A549 (cell line): ENCODE measurements at regions not wholly inside any gene's neighbourhood (a gene's known extent, or its start where the extent isn't known, plus 50 kb on each side); places are given as distances from the start of the nearest gene placed in this dataset.

ENCODE experiments used
- ATAC-seq, 2 experiments: fragments of 200-7000 bp in 1 of 2; fragments of >200 bp in 1 of 2; cut with Nextera tagmentation in 1 of 2; cut with Tn5 transposase in 1 of 2; 3 replicates each; pipeline versions ENCODE4 v1.8.0 to v1.9.1; 2018 to 2020; ENCODE audit warnings: mild to moderate bottlenecking in 1 of 2, moderate library complexity in 1 of 2
- CTCF ChIA-PET: fragments of 300-600 bp; sonication (Branson Sonifier 250); formaldehyde crosslinking; extraction: SDS; loops from one replicate; lab custom pipeline; 2021; ENCODE audit warnings: antibody characterized with exemption, inconsistent platforms; lab: Yijun Ruan, JAX
- POLR2A ChIA-PET: fragments of 350-600 bp; formaldehyde crosslinking; extraction: SDS; loops from one replicate; lab custom pipeline; 2021; ENCODE audit warnings: antibody characterized with exemption, inconsistent platforms; lab: Yijun Ruan, JAX
- DNase-seq, 2 experiments: peaks; one replicate each; pipeline versions ENCODE4 v3.0.0 to v3.0.0-alpha.2; 2011 to 2016; ENCODE audit warnings: low read depth in 1 of 2, low spot score in 1 of 2
- FAIRE-seq: peaks from 2 replicates; lab custom pipeline; 2011; peaks lifted over from hg19 to GRCh38; lab: Jason Lieb, UNC
- H3K27ac ChIP-seq, 2 experiments: fragments of >200 bp; sonication (Bioruptor Twin); formaldehyde crosslinking; 3 replicates each; pipeline ENCODE4 v1.5.1; 2016 to 2017
- H3K4me1 ChIP-seq: fragments of >200 bp; sonication (Bioruptor Twin); formaldehyde crosslinking; 3 replicates; pipeline ENCODE4 v1.6.1; 2016
- H3K4me2 ChIP-seq: fragments of >200 bp; sonication (Bioruptor Twin); formaldehyde crosslinking; 3 replicates; pipeline ENCODE4 v1.6.1; 2016
- H3K4me3 ChIP-seq: fragments of >200 bp; sonication (Bioruptor Twin); formaldehyde crosslinking; 3 replicates; pipeline ENCODE4 v1.5.1; 2016
- H3K9me3 ChIP-seq: fragments of >200 bp; sonication (Bioruptor Twin); formaldehyde crosslinking; 3 replicates; pipeline ENCODE4 v1.6.1; 2016
- BHLHE40 ChIP-seq: IDR thresholded peaks from 2 replicates; pipeline ENCODE4 v1.6.1; 2012; ENCODE audit warnings: low read depth, low read length, inconsistent platforms
- CBX2 ChIP-seq: fragments of 200-600 bp; sonication (generic); IDR thresholded peaks from 2 replicates; pipeline ENCODE4 v1.6.1; 2016; ENCODE audit warnings: low read depth, mild to moderate bottlenecking, borderline replicate concordance
- CBX8 ChIP-seq: fragments of 200-600 bp; sonication (generic); IDR thresholded peaks from 2 replicates; pipeline ENCODE4 v1.6.1; 2016
- CEBPB ChIP-seq, 2 experiments: fragments of >200 bp in 1 of 2; sonication (Bioruptor Twin) in 1 of 2; formaldehyde crosslinking in 1 of 2; IDR thresholded peaks; 2 replicates each; pipeline ENCODE4 v1.6.1; 2012 to 2016
- CHD2 ChIP-seq: fragments of 150-350 bp; IDR thresholded peaks from 2 replicates; pipeline ENCODE4 v1.6.1; 2014; ENCODE audit warnings: low read length; ENCODE audit not compliant: partially characterized antibody
- EHF ChIP-seq: fragments of 250-450 bp; sonication (Bioruptor Pico); IDR thresholded peaks from 2 replicates; pipeline ENCODE4 v1.5.0; 2020; ENCODE audit warnings: mild to moderate bottlenecking
- EHMT2 ChIP-seq: fragments of 200-600 bp; sonication (generic); IDR thresholded peaks from 2 replicates; pipeline ENCODE4 v1.6.1; 2016; ENCODE audit warnings: antibody characterized with exemption, low read depth, mild to moderate bottlenecking, moderate library complexity
- ESRRA ChIP-seq: fragments of 150-350 bp; IDR thresholded peaks from 2 replicates; pipeline ENCODE4 v1.6.1; 2014; ENCODE audit warnings: mild to moderate bottlenecking, low read length, borderline replicate concordance
- FOXS1 ChIP-seq: fragments of 250-450 bp; sonication (Bioruptor Pico); IDR thresholded peaks from 2 replicates; pipeline ENCODE4 v1.5.0; 2020; ENCODE audit warnings: mild to moderate bottlenecking, moderate library complexity
- HOXA7 ChIP-seq: fragments of 250-450 bp; sonication (Bioruptor Pico); IDR thresholded peaks from 2 replicates; pipeline ENCODE4 v1.5.0; 2020; ENCODE audit warnings: mild to moderate bottlenecking, moderate library complexity
- HOXB5 ChIP-seq: fragments of 250-450 bp; sonication (Bioruptor Pico); IDR thresholded peaks from 2 replicates; pipeline ENCODE4 v1.5.0; 2020; ENCODE audit warnings: mild to moderate bottlenecking, moderate library complexity
- JUN ChIP-seq, 2 experiments: fragments of >200 bp; sonication (Bioruptor Twin); formaldehyde crosslinking; IDR thresholded peaks; 2 replicates in 1 of 2; 3 replicates in 1 of 2; pipeline ENCODE4 v1.6.1; 2016 to 2017
- KDM1A ChIP-seq: fragments of 200-600 bp; sonication (generic); IDR thresholded peaks from 2 replicates; pipeline ENCODE4 v1.6.1; 2016; ENCODE audit warnings: low read depth, mild to moderate bottlenecking
- MAFK ChIP-seq: fragments of 450-650 bp; IDR thresholded peaks from 2 replicates; pipeline ENCODE4 v1.6.1; 2014; ENCODE audit not compliant: partially characterized antibody
- NFE2L2 ChIP-seq: fragments of 150-350 bp; conservative IDR thresholded peaks from 2 replicates; pipeline ENCODE4 v1.6.1; 2014; ENCODE audit warnings: low read length
- NR3C1 ChIP-seq: fragments of >200 bp; sonication (Bioruptor Twin); formaldehyde crosslinking; IDR thresholded peaks from 3 replicates; pipeline ENCODE4 v1.6.1; 2017
- PHF8 ChIP-seq: fragments of 200-600 bp; sonication (generic); IDR thresholded peaks from 2 replicates; pipeline ENCODE4 v1.6.1; 2016; ENCODE audit warnings: low read depth, mild to moderate bottlenecking, antibody characterized with exemption, moderate library complexity, borderline replicate concordance
- RFX5 ChIP-seq: fragments of 450-650 bp; IDR thresholded peaks from 2 replicates; pipeline ENCODE4 v1.7.1; 2014; ENCODE audit warnings: antibody characterized with exemption, mild to moderate bottlenecking, moderate library complexity
- RNF2 ChIP-seq: fragments of 200-600 bp; sonication (generic); IDR thresholded peaks from 2 replicates; pipeline ENCODE4 v1.6.1; 2016; ENCODE audit warnings: low read depth, mild to moderate bottlenecking, antibody characterized with exemption, moderate library complexity, borderline replicate concordance
- SMC3 ChIP-seq: fragments of >200 bp; sonication (Bioruptor Twin); formaldehyde crosslinking; IDR thresholded peaks from 3 replicates; pipeline ENCODE4 v1.6.1; 2018; ENCODE audit warnings: inconsistent platforms
- SREBF2 ChIP-seq: fragments of 450-650 bp; IDR thresholded peaks from 2 replicates; pipeline ENCODE4 v1.6.1; 2014; ENCODE audit warnings: mild to moderate bottlenecking, moderate library complexity
- TP53 ChIP-seq: fragments of 250-450 bp; sonication (Bioruptor Pico); IDR thresholded peaks from 2 replicates; pipeline ENCODE4 v1.5.0; 2021; ENCODE audit warnings: mild to moderate bottlenecking, moderate library complexity
- ZFP36 ChIP-seq: fragments of 450-650 bp; IDR thresholded peaks from 2 replicates; pipeline ENCODE4 v1.6.1; 2014; ENCODE audit warnings: borderline replicate concordance; ENCODE audit not compliant: partially characterized antibody
- ZNF302 ChIP-seq: fragments of 250-450 bp; sonication (Bioruptor Pico); IDR thresholded peaks from 2 replicates; pipeline ENCODE4 v1.9.0; 2021; ENCODE audit warnings: inconsistent platforms, mild to moderate bottlenecking, moderate library complexity
- ZSCAN20 ChIP-seq: fragments of 250-450 bp; sonication (Bioruptor Pico); IDR thresholded peaks from 2 replicates; pipeline ENCODE4 v1.8.0; 2022; ENCODE audit warnings: mild to moderate bottlenecking, moderate library complexity
- WGBS: methylation state at CpG from one replicate; pipeline ENCODE4 v1.1.6; 2017; ENCODE audit errors: missing lambda C conversion rate; 5-methylcytosine and 5-hydroxymethylcytosine counted together
- TF ChIP-seq, protein P1 (sequence below): fragments of 150-350 bp; IDR thresholded peaks from 2 replicates; pipeline ENCODE4 v1.6.1; 2014; ENCODE audit warnings: low read depth, mild to moderate bottlenecking, low read length
- TF ChIP-seq, protein P2 (sequence below): fragments of >200 bp; sonication (Bioruptor Twin); formaldehyde crosslinking; IDR thresholded peaks from 3 replicates; pipeline ENCODE4 v1.6.1; 2016
- TF ChIP-seq, protein P3 (sequence below): IDR thresholded peaks from 2 replicates; pipeline ENCODE4 v1.6.1; 2012; ENCODE audit warnings: low read depth, borderline replicate concordance
- TF ChIP-seq, protein P4 (sequence below): fragments of >200 bp; sonication (Bioruptor Twin); formaldehyde crosslinking; IDR thresholded peaks from 3 replicates; pipeline ENCODE4 v1.5.1; 2016

DNA sequence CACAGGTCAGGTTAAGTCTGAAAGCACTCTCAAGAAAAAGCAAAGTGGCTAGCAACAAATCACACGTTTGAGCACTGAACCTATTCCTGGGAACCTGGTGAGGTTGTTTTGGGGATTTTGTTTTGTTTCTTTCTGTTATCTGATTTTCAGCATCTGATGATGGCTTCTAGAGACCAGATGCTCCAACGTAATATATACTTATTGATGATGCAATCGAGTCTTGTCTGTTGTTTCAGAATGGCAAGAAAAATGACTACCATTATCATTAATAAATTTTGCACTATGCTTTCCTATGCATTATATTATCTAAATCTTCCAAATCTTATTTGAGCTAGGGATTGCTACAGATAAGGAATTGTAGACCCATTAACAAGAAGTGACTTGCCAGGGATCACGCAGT lies 312.3 kb upstream of the FAT3 start:
- POLR2A ChIA-PET: no interaction called here
- H3K27ac ChIP-seq: no peak overlapping the region
- 43% methylated on average over 4 of the region's 4 CpGs for WGBS
- CTCF ChIA-PET: no interaction called here
- H3K4me3 ChIP-seq: no peak overlapping the region
- DNase-seq: no peak
- ATAC-seq: no peak
- FAIRE-seq: no peak
- TF ChIP-seq NFE2L2 (no peak), EHF (no peak), SREBF2 (no peak), RFX5 (no peak), CHD2 (no peak), MAFK (no peak), KDM1A (no peak), JUN (IDR thresholded peaks at IDR 0.05) (no peak), PHF8 (no peak), SMC3 (no peak), ESRRA (no peak), TP53 (no peak)
- TF ChIP-seq, protein P1, sequence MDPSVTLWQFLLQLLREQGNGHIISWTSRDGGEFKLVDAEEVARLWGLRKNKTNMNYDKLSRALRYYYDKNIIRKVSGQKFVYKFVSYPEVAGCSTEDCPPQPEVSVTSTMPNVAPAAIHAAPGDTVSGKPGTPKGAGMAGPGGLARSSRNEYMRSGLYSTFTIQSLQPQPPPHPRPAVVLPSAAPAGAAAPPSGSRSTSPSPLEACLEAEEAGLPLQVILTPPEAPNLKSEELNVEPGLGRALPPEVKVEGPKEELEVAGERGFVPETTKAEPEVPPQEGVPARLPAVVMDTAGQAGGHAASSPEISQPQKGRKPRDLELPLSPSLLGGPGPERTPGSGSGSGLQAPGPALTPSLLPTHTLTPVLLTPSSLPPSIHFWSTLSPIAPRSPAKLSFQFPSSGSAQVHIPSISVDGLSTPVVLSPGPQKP: no peak
- TF ChIP-seq, protein P2, sequence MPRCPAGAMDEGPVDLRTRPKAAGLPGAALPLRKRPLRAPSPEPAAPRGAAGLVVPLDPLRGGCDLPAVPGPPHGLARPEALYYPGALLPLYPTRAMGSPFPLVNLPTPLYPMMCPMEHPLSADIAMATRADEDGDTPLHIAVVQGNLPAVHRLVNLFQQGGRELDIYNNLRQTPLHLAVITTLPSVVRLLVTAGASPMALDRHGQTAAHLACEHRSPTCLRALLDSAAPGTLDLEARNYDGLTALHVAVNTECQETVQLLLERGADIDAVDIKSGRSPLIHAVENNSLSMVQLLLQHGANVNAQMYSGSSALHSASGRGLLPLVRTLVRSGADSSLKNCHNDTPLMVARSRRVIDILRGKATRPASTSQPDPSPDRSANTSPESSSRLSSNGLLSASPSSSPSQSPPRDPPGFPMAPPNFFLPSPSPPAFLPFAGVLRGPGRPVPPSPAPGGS: no peak
- TF ChIP-seq, all 56 proteins: peak for 0
- Histone ChIP-seq H3K9me3 (no peaks in the 10 kb centered on the region), H3K4me1 (no peaks in the 10 kb centered on the region), H3K4me2 (no peak overlapping the region)

DNA sequence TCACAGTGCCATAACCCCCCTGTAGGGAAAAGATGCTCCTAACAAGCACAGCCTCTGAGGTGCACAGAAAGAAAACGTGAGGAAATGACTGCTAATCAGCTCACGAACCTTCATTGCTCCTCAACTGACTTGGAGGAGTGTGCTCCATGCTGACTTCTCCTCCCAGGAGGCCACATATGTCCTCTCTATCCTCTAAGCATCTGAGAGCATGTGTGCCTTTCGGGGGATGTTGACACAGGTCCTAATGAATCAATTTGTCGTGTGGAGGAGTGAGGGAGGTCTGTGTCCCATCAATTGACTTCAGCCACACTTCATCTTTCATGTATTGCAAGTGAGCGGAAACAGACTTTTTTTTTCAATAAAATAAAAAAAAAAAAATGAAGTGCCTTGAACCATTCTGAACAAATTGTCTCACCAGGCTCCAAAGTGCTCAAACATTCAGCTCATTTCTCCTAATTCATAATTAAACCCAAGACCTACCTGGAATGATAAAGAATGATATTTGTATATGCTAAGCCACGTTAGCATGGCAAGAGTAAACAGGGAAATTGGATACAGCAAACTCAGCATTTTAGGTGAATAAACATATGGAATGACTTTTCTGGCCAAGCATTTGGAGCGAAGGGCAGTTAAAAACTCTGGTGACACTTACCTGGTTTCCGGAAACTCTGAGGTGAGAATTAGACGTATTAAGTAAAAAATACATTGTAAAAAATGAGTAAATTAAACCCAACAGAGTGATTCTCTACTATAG lies 317.6 kb upstream of the FAT3 start:
- TF ChIP-seq JUN (IDR thresholded peaks at IDR 0.05) (no peak), MAFK (peak; percentile 65)
- no peaks in the 10 kb centered on the region for H3K4me1 ChIP-seq
- no peak overlapping the region for H3K4me3 ChIP-seq
- FAIRE-seq: no peak
- no peak for DNase-seq
- H3K27ac ChIP-seq: no peak overlapping the region
- no peak overlapping the region for H3K4me2 ChIP-seq
- no peaks in the 10 kb centered on the region for H3K9me3 ChIP-seq
- ATAC-seq: no peak
- ChIA-PET POLR2A (no interaction called here), CTCF (no interaction called here)
- 62% methylated on average over 9 of the region's 9 CpGs for WGBS

DNA sequence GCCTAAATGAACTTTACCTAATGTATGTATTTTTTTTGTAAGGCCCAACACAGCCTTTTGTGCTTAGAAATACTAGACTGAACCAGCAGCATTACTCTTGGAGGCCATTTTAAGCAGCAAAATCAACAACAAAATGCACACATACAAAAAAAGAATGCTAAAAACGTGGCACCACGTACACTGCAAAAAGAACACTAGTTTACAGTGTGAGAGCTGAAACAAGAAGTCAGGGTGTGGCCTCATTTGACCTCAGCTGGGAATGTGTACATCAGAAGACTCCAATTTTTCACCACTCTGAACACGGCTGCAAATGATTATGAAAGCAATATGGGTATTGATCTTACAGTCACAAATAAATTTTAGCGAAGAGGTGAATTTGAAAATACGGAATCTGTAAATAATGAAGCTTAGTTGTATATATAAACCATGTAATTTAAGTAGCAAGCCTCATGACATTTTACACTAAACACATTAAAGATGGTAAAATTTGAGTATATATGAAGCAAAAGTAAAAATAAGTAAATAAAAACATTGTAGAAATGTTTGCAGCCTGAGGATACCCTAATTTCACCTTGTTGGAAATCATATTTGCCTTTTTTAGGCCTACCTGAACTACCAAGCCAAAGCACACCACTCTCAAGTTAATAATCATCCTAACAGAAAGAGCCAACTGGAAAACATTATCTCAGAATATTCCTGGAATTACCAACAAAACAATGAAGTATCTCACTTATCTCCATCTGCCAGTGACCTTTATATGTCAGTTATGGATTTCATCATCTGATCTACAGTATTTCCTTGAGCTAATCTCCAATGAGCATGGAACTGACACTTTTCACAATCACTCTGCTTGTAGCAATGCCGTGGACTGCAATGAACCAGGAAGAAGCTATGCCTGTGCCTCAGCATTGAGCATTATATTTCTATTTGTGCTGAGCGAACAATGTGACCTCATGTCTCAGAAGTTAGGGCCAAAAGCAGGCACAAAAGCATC lies 319.5 kb upstream of the FAT3 start:
- H3K4me3 ChIP-seq: no peak overlapping the region
- no peak for FAIRE-seq
- H3K4me1 ChIP-seq: no peaks in the 10 kb centered on the region
- TF ChIP-seq FOXS1 (CRISPR knock-in tag) (no peak), SMC3 (no peak), JUN (IDR thresholded peaks at IDR 0.05) (no peak), ZSCAN20 (CRISPR knock-in tag) (no peak), ZNF302 (CRISPR knock-in tag) (no peak), HOXB5 (CRISPR knock-in tag) (no peak), NR3C1 (no peak), PHF8 (no peak), MAFK (no peak), BHLHE40 (no peak), EHMT2 (no peak), RFX5 (no peak), RNF2 (no peak), CBX8 (no peak), HOXA7 (CRISPR knock-in tag) (no peak), CBX2 (no peak), ZFP36 (no peak), CEBPB (IDR thresholded peaks at IDR 0.05) (no peak)
- TF ChIP-seq, protein P3, sequence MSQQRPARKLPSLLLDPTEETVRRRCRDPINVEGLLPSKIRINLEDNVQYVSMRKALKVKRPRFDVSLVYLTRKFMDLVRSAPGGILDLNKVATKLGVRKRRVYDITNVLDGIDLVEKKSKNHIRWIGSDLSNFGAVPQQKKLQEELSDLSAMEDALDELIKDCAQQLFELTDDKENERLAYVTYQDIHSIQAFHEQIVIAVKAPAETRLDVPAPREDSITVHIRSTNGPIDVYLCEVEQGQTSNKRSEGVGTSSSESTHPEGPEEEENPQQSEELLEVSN: no peak
- TF ChIP-seq, protein P4, sequence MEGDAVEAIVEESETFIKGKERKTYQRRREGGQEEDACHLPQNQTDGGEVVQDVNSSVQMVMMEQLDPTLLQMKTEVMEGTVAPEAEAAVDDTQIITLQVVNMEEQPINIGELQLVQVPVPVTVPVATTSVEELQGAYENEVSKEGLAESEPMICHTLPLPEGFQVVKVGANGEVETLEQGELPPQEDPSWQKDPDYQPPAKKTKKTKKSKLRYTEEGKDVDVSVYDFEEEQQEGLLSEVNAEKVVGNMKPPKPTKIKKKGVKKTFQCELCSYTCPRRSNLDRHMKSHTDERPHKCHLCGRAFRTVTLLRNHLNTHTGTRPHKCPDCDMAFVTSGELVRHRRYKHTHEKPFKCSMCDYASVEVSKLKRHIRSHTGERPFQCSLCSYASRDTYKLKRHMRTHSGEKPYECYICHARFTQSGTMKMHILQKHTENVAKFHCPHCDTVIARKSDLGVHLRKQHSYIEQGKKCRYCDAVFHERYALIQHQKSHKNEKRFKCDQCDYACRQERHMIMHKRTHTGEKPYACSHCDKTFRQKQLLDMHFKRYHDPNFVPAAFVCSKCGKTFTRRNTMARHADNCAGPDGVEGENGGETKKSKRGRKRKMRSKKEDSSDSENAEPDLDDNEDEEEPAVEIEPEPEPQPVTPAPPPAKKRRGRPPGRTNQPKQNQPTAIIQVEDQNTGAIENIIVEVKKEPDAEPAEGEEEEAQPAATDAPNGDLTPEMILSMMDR: no peak
- TF ChIP-seq, all 56 proteins: peak for 0
- DNase-seq (peak in 1 of 2 experiments; percentile 5), ATAC-seq (no peak)
- Histone ChIP-seq H3K4me2 (no peak overlapping the region), H3K27ac (no peak overlapping the region), H3K9me3 (no peaks in the 10 kb centered on the region)
- ChIA-PET CTCF (no interaction called here), POLR2A (no interaction called here)
- WGBS: 61% methylated on average over 7 of the region's 7 CpGs
